GM12873 (cell line): ENCODE measurements at regions not wholly inside any gene's neighbourhood (a gene's known extent, or its start where the extent isn't known, plus 50 kb on each side); places are given as distances from the start of the nearest gene placed in this dataset.

ENCODE experiments used
- TF ChIP-seq, protein P1 (sequence below): IDR thresholded peaks from 2 replicates; pipeline ENCODE4 v1.5.1; 2012; ENCODE audit warnings: low read depth, mild to moderate bottlenecking, moderate library complexity, low read length, control low read depth; ENCODE audit not compliant: insufficient read depth; ENCODE audit errors: missing control alignments

DNA sequence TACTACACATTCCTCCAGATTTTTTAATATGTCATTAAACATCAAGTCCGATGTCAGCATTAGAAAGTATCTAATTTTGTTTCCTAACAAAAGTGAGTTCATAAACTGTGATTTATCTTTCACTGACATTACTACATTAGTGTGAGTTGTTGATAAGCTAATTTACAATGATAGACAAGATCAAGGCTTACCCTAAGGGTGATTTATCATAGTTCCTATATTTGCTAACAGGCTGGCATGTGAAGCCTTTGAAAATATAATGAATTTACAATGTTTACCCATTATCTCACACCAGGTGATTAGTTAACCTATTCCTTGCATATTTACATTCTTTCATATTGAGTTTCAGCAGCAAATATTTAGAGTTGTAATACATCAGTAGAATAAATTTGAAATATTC is 1096.9 kb upstream of the NUDT12 start:
- TF ChIP-seq, protein P1, sequence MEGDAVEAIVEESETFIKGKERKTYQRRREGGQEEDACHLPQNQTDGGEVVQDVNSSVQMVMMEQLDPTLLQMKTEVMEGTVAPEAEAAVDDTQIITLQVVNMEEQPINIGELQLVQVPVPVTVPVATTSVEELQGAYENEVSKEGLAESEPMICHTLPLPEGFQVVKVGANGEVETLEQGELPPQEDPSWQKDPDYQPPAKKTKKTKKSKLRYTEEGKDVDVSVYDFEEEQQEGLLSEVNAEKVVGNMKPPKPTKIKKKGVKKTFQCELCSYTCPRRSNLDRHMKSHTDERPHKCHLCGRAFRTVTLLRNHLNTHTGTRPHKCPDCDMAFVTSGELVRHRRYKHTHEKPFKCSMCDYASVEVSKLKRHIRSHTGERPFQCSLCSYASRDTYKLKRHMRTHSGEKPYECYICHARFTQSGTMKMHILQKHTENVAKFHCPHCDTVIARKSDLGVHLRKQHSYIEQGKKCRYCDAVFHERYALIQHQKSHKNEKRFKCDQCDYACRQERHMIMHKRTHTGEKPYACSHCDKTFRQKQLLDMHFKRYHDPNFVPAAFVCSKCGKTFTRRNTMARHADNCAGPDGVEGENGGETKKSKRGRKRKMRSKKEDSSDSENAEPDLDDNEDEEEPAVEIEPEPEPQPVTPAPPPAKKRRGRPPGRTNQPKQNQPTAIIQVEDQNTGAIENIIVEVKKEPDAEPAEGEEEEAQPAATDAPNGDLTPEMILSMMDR, result no peak

DNA sequence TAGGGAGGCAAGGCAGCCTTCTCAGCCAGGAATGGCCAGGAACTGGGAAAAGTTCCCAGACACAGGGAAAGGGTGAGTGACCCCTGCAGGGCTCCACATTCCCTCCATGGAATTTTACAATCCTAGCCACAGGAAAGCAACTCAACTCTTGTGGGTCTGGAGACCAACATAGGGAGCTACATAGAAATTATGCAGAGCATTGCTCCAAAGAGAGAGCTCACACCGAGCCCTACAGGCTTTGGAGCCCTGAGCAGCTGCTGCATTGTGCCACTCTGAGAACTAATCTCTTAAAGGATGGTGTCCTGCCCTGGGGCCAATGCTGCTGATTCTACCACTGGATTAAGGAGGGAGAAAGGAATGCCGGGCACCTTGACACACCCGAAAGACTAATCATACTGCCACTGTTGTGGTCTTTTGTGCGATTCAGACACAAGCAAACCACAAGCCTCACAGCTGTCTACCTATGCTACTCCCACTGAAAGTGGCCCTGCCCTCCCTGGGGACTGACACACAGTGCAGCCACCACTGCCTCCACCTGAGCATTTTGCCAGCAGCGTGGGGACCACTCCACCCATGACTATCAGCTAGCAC is 1089.8 kb upstream of the NUDT12 start:
- TF ChIP-seq, protein P1, result no peak

DNA sequence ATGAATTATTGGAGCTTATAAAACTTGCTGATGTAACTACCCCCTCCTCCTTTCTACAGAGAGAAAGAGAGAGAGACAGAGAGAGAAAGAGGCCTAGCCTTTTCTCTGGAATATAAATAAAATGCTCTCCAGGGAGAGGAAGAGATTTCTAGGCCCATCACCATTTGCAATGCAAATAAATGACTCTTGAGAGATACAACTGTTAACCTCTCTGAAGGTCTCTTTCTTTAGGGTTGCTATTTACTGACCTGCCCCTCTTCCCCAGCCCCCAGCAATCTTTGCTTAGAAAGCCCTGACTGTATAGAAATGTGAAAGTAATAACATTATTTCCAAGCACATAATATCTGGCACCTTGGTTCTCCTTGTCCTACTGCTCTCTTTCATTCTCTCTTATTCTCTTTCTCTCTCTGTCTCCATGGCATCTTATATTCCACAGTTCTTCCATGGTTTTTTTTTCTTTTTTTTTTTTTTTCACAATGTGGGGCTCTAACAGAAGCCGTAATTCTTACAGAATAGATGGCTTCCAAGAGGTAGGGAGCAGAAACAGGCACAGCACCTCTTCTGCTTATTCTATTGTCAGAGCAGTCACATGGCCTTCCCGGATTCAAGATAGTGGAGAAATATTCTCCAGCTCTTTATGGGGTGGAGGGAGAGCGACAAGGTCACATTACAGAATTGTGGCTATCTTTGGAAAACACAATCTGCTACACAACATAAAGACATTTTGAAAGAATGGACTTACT is 1087.9 kb upstream of the NUDT12 start:
- TF ChIP-seq, protein P1, result no peak

DNA sequence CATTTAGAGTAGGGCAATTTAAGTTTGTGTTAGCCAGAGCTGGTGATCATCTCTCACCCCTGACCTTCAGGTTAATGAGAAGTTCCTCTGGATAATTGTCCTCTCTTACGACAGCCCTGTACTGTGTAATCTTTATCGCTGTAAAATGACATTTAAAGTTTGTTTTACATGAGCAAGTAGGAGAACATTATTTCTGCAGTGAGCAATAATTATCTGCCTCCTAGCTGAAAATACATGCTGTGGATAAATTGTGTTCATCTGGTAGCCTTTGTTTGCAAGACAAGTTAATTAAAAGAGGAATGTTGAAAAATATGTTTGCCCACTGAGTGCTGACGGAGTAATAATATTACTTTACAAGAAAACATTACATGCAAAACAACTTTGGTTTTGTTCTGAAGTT is 1083.8 kb upstream of the NUDT12 start:
- TF ChIP-seq, protein P1, result no peak

DNA sequence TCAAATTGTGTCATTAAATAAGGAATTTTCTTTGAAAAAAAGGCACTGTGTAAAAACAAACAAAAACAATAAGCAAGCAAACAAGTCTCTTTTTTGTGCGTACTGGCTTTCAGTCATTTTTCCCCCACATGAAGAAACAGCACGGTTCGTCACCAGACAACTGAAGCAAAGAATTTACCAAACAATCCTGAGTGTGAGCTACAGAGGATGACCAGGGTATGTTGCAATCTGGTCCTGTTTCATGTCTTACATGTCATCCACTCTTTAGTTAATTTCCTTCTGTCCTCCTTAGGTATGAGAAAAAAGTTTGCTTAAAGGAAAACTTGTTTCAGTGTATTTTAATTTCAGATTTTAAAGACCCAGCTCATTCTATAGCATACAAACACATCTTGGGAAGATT is 1080.7 kb upstream of the NUDT12 start:
- TF ChIP-seq, protein P1, result no peak

DNA sequence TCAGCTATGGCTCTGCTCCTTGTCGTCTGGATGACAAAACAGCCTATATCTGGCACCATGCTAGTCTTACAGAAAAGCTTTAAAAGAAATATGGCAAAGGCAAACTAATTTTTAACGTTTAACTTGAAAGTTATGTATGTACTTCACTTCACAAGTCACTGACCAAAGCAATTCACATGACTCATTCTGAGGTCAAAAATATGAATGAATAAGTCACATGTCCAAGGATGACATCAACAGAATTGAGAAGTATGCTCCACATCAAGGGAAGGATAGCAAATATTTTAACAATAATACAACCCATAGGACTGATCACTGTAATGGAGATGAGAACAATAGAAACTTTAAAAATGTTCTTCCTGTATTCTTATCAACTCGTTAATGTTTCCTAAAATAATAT is 1072.6 kb upstream of the NUDT12 start:
- TF ChIP-seq, protein P1, result no peak

DNA sequence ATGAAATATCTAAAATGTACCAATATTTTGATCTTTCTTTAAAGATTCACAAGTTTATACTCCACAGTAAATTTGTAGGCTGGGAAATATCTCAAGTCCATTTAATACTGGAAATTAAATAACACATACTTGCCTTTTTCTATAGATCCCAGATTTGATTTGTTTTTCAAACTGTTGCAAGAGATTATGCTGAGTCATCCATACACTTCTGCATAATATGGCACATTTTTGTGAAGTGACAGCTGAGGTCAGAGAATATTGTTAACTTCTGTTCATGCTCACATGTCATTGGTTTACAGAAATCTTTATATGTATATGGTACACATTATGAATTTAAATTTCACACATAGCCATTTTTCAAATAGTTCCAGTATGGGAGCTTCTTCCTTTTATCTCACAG is 1066.3 kb upstream of the NUDT12 start:
- TF ChIP-seq, protein P1, result no peak
